ENCODE measurements at regions not wholly inside any gene's neighbourhood (a gene's known extent, or its start where the extent isn't known, plus 50 kb on each side); places are given as distances from the start of the nearest gene placed in this dataset.

GRCh38 chr1:5598824-5599395 is 393.3 kb downstream of the NPHP4 start:
- TF ChIP-seq SRF (IDR thresholded peaks at IDR 0.05; ENCODE audit: low read depth) = no peak
- no peak for TF ChIP-seq ZBTB33 (IDR thresholded peaks at IDR 0.05; ENCODE audit: extremely low read depth, insufficient replicate concordance, low read length)
- no peak for TF ChIP-seq RAD21 (IDR thresholded peaks at IDR 0.05; ENCODE audit: low read depth)
- no peak for TF ChIP-seq CTCF (IDR thresholded peaks at IDR 0.05 in 2 of 3, conservative IDR thresholded peaks at IDR 0.05 in 1 of 3; ENCODE audit: borderline replicate concordance in 1 of 3, insufficient read depth in 1 of 3, low read depth in 2 of 3, low read length in 2 of 3)
- TF ChIP-seq POLR2A (IDR thresholded peaks at IDR 0.05; ENCODE audit: borderline replicate concordance, extremely low read depth, insufficient read depth, insufficient read length) = no peak
- no peak for TF ChIP-seq ZNF274 (IDR thresholded peaks at IDR 0.05; ENCODE audit: low read depth, low read length)
- TF ChIP-seq EGR1 (IDR thresholded peaks at IDR 0.05; ENCODE audit: low read depth) = no peak
- TF ChIP-seq EZH2phosphoT487 (IDR thresholded peaks at IDR 0.05; ENCODE audit: borderline replicate concordance) = no peak
- TF ChIP-seq SIN3A (IDR thresholded peaks at IDR 0.05; ENCODE audit: low read depth) = no peak

All from HCT116 (cell line).